ENCODE measurements at regions not wholly inside any gene's neighbourhood (a gene's known extent, or its start where the extent isn't known, plus 50 kb on each side); places are given as distances from the start of the nearest gene placed in this dataset.

DNA sequence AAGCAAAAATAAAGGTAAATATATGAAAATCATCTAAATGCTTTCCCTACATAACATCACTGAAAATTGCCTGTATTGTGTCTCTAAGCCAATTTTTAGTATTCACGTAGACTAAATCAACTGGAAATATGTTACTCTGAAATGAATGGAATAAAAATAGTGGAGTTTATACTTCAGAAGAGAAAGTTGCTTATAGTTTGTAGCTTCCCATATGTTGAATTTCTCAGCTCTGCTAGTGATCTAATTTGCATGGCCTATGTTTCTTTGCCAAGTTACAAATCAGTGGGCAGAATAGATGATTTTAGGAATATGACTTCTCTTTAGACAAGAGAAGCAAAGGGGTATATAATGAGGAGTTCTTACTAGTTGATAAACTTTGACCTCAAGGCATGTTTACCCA is 850.2 kb downstream of the OLFM4 start:
- ATAC-seq, result no peak

GRCh38 chr13:53885997-53886396 is 857.4 kb downstream of the OLFM4 start:
- no peak for ATAC-seq

DNA sequence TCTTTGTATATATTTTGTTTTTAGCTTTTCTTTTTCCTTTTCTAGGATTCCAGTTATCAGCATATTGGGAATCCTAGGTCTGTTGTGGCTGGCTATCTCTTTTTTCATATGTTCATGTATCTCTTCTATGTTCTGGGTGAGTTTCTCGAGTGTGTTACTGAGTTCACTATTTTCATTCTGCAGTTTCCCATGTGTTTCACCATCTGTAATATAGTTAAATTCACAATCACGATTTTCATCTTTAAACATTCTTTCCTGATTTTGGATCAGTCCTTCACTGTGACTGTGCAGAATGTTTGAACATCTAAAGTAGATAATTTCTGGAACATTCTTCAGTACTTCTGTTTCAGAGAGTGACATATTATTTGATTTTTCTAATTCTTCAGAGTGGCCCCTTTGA is 862.1 kb downstream of the OLFM4 start:
- ATAC-seq, result no peak

GRCh38 chr13:53901593-53901992 is 873.0 kb downstream of the OLFM4 start:
- ATAC-seq, result no peak

DNA sequence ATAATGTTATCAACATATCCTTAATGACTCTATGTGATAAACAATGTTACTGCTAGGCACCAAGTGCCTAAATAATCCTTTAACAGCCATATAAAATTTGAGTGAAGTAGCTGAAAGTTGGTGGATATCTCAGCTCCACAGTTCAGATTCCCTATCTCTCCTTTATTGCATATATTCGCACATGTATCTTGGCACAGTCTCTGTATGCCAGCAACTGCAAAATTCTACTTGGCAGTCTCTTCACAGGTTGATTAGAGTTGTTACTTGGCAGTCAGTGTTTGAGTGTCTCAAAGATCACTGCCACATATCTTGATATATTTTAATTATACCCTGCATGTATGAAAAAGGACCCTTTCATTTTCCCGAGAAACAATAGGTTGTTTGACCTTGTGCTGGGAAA is 879.3 kb downstream of the OLFM4 start:
- ATAC-seq, result no peak

GRCh38 chr13:53920916-53921315 is 892.3 kb downstream of the OLFM4 start:
- ATAC-seq, result no peak

GRCh38 chr13:53921473-53921872 is 892.9 kb downstream of the OLFM4 start:
- ATAC-seq, result no peak

DNA sequence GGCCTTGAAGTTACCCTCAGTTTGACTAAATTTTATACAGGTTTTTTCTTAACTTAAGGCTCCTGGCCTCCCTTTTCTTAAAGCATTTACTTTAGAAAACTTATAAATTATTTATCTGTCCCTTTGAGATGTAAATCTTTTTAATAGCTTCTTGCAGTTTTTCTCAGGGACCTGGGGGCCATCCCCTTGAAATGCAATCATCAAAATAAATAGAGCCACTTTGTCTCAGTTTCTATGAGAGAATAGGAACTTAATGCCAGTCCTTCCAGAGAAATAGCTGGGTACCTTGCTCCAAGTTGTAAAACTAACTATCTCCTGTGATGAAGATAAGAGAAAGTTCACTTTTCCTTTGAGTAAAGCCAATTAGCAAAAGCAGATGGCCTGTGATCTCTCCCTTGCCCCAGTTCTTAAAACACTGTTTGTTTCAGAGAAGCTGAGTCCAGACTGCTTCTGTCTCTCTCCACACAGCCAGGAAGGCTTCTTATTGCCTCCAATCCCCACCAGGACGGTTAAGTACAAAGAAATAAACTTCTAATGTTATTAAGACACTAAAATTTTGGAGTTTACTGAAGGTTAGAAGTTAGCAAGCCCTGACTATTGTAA is 913.1 kb downstream of the OLFM4 start:
- no peak for ATAC-seq

DNA sequence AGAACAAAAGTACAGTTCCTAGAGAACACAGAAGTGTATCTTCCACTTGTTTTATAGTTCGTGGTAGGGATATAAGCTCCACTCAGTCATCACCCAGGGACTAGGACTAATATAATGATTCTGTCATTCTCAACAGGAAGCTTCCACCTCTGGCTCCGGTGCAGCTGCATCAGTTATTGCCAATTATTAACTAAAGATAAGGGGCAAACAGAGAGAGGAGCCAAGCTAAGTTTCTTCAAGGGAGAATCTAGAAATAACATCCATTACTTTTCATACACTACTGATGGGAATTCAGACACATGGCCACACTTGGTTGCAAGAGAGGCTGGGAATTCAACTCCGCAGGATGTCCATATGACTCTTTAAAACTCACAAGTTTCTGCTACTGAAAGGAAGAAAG is 917.9 kb downstream of the OLFM4 start:
- ATAC-seq, result no peak

DNA sequence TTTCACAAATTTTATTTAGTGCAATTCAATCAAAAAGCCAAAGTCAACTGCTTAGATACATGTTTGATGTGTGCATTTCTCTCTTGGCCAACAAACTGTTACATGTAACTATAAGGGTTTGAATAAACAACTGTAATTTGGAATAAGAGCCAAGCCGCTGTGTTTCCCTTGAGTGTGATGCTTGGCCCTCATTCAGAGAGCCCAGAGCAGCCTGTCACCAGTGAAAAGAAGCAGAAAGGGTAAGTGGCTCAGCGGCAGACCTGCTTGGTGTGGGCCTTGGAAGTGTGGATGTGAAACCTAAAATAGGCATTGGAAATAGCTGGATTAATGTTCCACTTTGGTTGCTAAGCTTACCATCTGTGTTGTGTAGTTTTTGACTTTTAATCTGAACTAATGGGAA is 924.6 kb downstream of the OLFM4 start:
- no peak for ATAC-seq

All from esophagus mucosa (tissue), 1 donor.